Peyer's patch (tissue), 4 donors: ENCODE measurements at regions not wholly inside any gene's neighbourhood (a gene's known extent, or its start where the extent isn't known, plus 50 kb on each side); places are given as distances from the start of the nearest gene placed in this dataset.
"Not testable (repeated sequence)": the region's sequence is repeated elsewhere in the genome, so short reads cannot be mapped to it uniquely, and the experiment has no call there.

Experiments
- DNase-seq, 3 donors: peaks; one replicate each; pipeline ENCODE4 v3.0.0-alpha.2; 2017 to 2019
- H3K27ac ChIP-seq, 4 donors: fragments of 200-600 bp; sonication (generic); one replicate each; pipeline ENCODE4 v1.5.1; 2016 to 2019
- H3K27me3 ChIP-seq, 2 donors: fragments of 200-600 bp; sonication (generic); one replicate each; pipeline ENCODE4 v1.5.1; 2019
- H3K36me3 ChIP-seq, 3 donors: fragments of 200-600 bp; sonication (generic); one replicate each; pipeline ENCODE4 v1.5.1; 2016 to 2019
- H3K4me1 ChIP-seq, 4 donors: fragments of 200-600 bp; sonication (generic); one replicate each; pipeline ENCODE4 v1.5.1; 2016 to 2019
- H3K4me3 ChIP-seq, 4 donors: fragments of 200-600 bp; sonication (generic); 1 replicate in 3 of 4; 2 replicates in 1 of 4; pipeline ENCODE4 v1.5.1; 2016 to 2019; ENCODE audit warnings: mild to moderate bottlenecking in 1 of 4
- H3K9me3 ChIP-seq, 4 donors: fragments of 200-600 bp; sonication (generic); one replicate each; pipeline ENCODE4 v1.5.1; 2016 to 2019; ENCODE audit warnings: mild to moderate bottlenecking in 1 of 4
- CTCF ChIP-seq, 6 experiments: fragments of 450-650 bp in 4 of 6; fragments of 200-600 bp in 2 of 6; sonication (generic) in 1 of 6; IDR thresholded peaks; one replicate each; pipeline ENCODE4 v1.5.1; 2017 to 2019; ENCODE audit warnings: antibody characterized with exemption in 6 of 6, mild to moderate bottlenecking in 3 of 6, moderate library complexity in 1 of 6
- POLR2A ChIP-seq, 2 donors: fragments of 450-650 bp; IDR thresholded peaks; one replicate each; pipeline ENCODE4 v1.5.1; 2017; ENCODE audit warnings: antibody characterized with exemption in 2 of 2, mild to moderate bottlenecking in 2 of 2, moderate library complexity in 2 of 2

- Histone ChIP-seq H3K4me1 (no peaks in the 10 kb centered on the region), H3K27me3 (no peaks in the 10 kb centered on the region), H3K9me3 (no peaks in the 10 kb centered on the region), H3K36me3 (no peaks in the 10 kb centered on the region), H3K4me3 (no peak overlapping the region), H3K27ac (no peak overlapping the region)
- TF ChIP-seq POLR2A (IDR thresholded peaks at IDR 0.05) (no peak), CTCF (IDR thresholded peaks at IDR 0.05) (peak in 1 of 6 experiments; percentile 11)
- no peak for DNase-seq
These were observed 151.6 kb upstream of the KCNG1 start for GRCh38 chr20:51174536-51174935.

GRCh38 chr20:51172558-51173428, 149.9 kb upstream of the KCNG1 start:
- Histone ChIP-seq H3K4me1 (no peaks in the 10 kb centered on the region), H3K27ac (no peak overlapping the region), H3K27me3 (no peaks in the 10 kb centered on the region), H3K36me3 (no peaks in the 10 kb centered on the region), H3K4me3 (no peak overlapping the region), H3K9me3 (no peaks in the 10 kb centered on the region)
- no peak for DNase-seq
- no peak for TF ChIP-seq POLR2A (IDR thresholded peaks at IDR 0.05)
- no peak for TF ChIP-seq CTCF (IDR thresholded peaks at IDR 0.05)

- Histone ChIP-seq H3K4me3 (no peak overlapping the region), H3K9me3 (no peaks in the 10 kb centered on the region)
These were observed 148.2 kb upstream of the KCNG1 start for GRCh38 chr20:51171141-51171540.

GRCh38 chr20:51169813-51170212, 146.9 kb upstream of the KCNG1 start:
- no peak for TF ChIP-seq CTCF (IDR thresholded peaks at IDR 0.05)
- TF ChIP-seq POLR2A (IDR thresholded peaks at IDR 0.05) = no peak
- no peak overlapping the region for H3K4me3 ChIP-seq
- DNase-seq = no peak
- no peak overlapping the region for H3K27ac ChIP-seq
- no peaks in the 10 kb centered on the region for H3K27me3 ChIP-seq
- no peaks in the 10 kb centered on the region for H3K36me3 ChIP-seq
- H3K9me3 ChIP-seq = no peaks in the 10 kb centered on the region
- H3K4me1 ChIP-seq = no peaks in the 10 kb centered on the region

More at GRCh38 chr20:51171141-51171540, 148.2 kb upstream of the KCNG1 start:
- DNase-seq = no peak
- no peaks in the 10 kb centered on the region for H3K27me3 ChIP-seq
- H3K36me3 ChIP-seq = no peaks in the 10 kb centered on the region
- no peak for TF ChIP-seq CTCF (IDR thresholded peaks at IDR 0.05)
- no peak overlapping the region for H3K27ac ChIP-seq
- no peaks in the 10 kb centered on the region for H3K4me1 ChIP-seq

GRCh38 chr20:51167911-51168310, 145.0 kb upstream of the KCNG1 start:
- H3K9me3 ChIP-seq, DNase-seq, H3K36me3 ChIP-seq, H3K27me3 ChIP-seq, H3K4me3 ChIP-seq, H3K4me1 ChIP-seq, H3K27ac ChIP-seq: not testable (repeated sequence)

GRCh38 chr20:51166489-51166888, 143.6 kb upstream of the KCNG1 start:
- no peak overlapping the region for H3K4me3 ChIP-seq
- DNase-seq = no peak
- H3K27me3 ChIP-seq = no peaks in the 10 kb centered on the region
- no peaks in the 10 kb centered on the region for H3K36me3 ChIP-seq
- TF ChIP-seq CTCF (IDR thresholded peaks at IDR 0.05) (no peak), POLR2A (IDR thresholded peaks at IDR 0.05) (no peak)
- H3K27ac ChIP-seq = no peak overlapping the region
- H3K9me3 ChIP-seq = no peaks in the 10 kb centered on the region
- H3K4me1 ChIP-seq = no peaks in the 10 kb centered on the region
